IPS-NIHi7 (cell line): ENCODE measurements at regions not wholly inside any gene's neighbourhood (a gene's known extent, or its start where the extent isn't known, plus 50 kb on each side); places are given as distances from the start of the nearest gene placed in this dataset.
"Not testable (repeated sequence)": the region's sequence is repeated elsewhere in the genome, so short reads cannot be mapped to it uniquely, and the experiment has no call there.

Experiments
- DNase-seq: peaks from one replicate; pipeline ENCODE4 v3.0.0; 2012; ENCODE audit warnings: mixed read lengths; ENCODE audit errors: extremely low spot score

DNA sequence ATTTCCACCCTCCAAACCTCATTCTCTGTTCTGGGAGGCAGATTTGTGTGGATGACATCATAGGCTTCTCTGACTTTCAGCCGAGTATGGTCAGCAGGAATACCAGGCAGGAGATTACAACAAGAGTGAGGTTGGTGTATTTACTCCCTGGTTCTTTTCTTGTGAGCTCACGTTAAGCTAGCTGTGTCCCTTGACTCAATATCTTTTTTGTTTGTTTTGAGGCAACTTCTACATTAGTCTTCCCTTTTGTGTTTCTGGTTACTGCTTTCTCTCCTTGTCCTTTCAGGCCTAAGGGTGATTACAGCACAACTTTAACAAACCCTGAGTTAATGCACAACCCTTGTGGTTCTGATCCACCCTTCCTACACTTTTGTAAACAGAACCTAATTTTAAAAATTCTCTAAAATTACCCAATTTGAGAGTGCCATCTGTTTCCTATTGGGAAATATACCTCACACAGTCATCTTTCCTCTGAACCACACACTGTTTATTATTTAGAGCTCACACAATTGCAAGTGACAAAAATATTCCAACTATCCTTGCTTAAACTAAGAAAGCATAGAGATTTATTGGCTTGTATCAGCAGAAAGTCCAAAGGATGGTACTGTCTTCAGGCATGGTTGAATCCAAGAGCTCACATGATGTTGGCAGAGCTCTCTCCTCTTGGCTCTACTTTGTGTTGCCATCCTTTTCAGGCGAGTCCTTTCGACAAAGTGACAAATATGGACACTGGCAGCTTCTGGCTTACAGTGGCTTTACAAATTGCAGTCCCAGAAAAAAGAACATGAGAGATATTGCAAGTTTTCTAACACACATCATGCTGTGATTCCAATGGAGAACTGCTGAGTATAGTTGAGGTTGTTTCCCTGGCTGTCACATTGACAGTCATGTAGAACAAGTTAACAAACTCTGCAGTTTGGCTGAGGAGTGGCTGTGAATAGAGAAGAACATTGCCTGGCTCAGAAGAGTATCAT is 150.5 kb upstream of the DDIT4L start:
- DNase-seq: no peak

DNA sequence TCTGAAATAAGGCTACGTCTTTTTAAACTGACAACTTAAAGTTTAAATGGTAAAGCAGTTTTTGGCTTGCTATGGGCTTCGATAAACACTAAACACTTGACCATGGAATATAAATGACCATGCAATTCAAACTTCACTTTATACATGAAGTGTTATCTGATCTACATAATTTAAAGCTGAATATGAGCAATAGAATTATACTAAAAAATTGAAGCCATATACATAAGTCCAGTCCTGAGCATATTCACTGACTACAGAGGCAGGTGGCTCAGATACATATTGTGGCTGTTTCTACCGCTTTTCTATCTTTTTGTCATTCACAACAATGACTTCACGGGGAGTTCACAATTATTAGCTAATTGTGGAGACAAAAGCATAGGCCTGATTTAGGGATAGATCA is 149.6 kb upstream of the DDIT4L start:
- DNase-seq: no peak

DNA sequence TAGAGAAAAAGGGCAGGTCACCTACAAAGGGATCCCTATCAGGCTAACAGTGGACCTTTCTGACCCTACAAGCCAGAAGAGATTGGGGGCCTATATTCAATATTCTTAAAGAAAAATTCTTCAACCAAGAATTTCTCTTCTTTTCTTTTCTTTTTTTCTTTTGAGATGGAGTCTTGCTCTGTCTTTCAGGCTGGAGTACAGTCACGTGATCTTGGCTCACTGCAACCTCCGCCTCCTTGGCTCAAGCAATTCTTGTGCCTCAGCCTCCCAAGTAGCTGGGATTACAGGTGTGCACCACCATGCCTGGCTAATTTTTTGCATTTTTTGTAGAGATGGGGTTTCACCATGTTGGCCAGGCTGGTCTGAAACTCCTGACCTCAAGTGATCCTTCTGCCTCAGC is 143.2 kb upstream of the DDIT4L start:
- DNase-seq: not testable (repeated sequence)

DNA sequence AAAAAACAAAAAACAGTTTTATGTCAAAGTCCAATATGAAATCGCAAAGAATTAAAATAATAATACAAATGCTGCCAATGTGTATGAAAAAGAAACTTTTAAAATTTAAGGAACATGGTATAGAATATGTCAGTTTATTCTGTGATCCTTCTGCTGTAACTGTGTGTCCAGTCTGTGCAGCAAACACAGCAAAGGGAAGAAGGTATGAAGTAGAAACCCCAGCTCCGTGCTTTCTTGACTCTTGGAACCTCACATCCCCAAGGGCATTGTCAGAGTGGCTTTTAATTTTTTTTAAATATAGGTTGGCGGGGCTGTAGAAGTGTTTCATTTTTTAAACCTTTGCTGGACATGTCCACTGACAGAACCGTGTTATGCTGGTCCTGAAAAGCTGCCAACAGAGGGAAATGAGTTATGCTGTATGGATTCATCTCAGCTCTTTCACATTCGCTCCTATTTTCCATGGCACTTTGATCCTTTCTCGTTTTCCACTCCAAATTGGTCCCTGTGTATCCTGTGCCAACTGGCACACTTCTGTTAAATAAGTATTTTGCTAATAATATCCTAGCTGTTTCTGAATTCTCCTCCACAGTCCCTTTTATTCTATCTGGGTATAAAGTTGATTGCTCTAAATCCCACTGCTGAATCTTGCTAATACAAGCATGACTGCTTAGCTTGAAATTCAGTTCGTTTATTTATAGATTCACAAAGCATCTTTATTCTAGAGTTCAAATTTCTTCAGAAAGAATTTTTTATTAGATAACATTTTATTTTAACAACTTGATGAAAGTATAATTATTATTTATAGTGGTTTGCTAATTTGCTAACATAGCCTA is 127.0 kb upstream of the DDIT4L start:
- no peak for DNase-seq

DNA sequence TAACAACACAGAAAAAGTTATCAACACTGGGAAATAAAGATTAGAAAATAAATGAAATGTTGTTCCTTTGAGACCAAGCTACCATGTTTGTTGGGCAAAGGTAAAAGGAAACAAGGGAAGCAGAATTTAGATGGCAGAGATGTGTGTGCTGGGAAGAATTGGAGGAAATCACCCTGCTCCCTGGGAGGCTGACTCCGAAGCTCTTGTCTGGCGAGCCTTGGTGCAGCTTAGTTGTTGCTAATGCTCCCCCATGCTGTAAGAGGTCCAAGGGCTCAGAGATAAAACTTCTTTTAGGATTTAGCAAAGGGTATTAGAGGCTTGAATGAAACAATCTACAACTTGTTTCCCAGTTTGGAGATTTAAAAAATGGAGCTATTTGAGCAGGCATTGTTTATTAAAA is 123.8 kb upstream of the DDIT4L start:
- DNase-seq: peak; percentile 26

DNA sequence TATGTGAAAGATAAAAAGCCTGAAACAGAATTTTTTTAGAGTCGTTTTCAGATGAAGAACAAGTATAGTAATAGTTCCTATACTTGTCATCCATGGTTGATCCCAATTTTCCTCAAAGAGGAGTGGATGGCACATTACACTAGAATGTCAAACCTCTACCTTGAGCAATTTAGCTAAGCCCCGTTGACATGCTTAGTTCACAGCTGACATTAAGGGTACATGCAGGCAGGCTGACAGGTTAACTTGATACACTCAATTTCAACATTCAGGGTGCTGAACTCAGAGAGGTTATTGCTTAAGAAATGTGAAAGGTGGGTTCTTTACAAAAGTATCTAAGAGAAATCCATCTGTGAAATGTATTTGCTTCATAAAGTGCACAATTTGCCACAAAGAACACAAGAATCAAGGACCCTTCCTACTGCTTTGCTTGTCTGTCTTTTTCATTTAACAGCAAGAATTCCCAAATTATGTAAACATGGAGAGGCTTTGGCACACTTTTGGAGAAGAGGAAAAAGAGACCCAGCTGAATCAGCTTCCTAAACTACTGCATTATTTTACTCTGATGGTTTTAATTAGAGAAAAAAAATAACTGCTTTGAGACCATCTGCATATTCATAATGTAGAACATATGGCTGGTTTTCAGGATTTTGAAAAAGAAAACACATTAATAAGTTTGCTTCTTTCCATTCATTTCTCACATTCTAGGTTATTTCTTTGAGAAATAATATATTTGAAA is 122.5 kb upstream of the DDIT4L start:
- no peak for DNase-seq

DNA sequence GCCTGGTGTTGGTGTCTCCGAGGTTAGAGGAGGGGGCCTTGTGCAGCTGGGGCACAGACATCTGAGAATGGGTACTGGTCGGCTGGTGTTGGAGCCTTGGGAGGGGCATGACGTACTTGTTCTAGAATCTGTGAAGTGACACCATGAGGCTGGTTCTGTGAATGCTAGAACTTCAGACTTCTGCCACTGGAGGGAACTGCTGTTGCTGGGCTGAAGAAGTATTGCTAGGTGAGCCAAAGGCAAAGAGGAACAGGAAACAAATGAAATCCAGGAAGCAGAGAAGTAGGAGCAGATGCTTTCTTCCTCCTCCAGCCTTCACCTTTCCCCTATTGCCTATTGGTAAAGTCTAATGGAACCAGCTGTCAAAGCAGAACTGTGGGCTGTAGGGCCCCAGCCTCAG is 120.9 kb upstream of the DDIT4L start:
- peak; percentile 36 for DNase-seq

DNA sequence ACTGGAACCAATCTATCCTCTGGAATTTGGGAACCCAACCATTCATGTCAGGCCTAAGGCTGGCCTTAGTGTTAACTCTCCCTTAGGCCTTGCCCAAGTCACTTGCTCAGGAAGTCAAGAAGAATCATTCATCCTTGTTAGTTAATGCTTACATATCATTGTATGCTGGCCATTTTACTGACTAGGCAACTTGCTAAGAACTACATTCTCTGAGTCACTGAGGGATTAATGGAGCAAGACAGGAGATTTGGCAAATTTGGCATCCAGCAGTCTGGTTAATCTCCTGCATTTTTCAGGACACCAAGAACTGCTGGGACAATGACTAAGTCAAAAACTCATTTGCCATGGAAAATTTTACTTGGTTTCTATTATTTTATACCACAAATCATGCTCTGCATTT is 115.8 kb upstream of the DDIT4L start:
- DNase-seq: no peak

DNA sequence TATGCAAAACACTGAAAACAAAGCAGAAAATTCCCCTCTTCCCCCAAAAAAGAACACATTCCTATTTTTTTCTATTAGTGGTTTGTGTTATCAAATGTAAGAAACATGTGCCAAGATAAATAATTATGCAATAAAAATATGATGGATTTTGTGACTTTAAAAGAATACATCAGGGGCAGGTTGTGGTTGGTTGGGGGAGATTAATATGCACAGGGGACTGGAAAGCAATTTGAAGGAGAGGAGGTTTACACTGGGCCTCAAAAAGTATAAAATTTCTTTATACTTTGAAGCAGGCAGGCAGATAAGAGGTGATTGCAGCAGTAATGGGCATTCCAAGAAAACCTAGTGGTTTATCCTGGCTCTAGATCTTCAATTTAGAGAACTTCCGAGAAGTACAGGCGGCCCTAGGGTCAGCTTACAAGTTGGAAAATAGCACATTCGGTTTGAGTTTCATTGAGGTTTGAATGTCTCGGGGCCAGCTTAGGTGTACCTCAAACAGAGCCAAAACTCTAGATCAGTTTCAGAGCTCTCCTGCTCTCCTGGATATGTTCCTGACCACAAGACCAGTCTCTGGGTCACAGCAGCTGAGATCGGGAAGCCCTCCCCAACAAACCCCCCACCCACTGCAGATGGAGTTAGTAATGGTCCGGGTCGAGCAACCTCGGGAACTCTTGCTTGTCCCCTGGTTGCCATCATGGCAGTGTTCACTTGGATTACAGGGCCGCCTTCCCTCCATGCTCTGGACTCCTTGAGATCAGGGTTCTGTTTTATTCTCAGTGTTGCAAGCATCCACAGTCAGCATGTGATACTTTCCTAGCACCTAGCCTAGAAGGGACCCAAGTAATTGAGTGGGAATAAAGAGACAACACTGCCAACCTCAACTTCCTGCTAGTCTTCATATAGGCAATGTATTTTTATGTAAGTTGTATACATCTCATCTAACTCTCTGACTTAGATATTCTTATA is 112.1 kb upstream of the DDIT4L start:
- DNase-seq: no peak

DNA sequence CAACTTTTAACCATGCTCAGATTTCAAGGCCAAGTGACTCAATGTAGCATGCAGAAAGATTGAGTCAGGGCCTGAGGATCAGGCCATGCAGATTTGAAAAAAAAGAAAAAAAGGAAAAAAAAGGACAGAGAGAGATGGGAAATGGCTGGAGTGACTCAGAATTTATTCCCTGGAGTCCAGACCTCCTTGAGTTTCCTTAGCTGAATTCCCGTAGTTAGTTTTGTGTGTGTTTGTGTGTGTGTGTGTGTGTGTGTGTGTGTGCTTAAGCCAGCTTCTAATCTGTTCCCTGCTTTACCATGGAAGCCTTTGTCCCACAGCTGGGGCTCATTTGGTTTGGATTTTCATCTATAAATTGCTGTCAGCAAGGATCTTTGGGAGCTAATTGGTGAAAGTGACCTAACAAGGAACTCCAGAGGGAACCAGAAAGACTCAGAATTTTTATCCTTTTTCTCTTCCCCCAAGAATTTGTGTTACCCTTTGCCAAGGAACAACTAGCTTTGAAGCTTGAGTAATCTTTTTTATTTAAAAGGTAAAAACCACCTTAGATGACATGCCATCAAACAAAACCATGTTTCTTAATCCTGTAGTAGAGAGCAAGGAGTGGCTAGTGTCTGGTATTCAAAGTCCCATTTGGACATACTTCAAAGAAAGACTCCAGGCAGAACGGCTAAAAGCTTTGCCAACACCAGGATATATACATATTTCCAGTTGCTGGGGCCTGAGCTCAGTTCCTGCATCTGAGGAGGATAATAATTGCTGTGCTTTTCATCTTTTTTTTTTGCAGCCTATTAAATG is 109.0 kb upstream of the DDIT4L start:
- DNase-seq: no peak

DNA sequence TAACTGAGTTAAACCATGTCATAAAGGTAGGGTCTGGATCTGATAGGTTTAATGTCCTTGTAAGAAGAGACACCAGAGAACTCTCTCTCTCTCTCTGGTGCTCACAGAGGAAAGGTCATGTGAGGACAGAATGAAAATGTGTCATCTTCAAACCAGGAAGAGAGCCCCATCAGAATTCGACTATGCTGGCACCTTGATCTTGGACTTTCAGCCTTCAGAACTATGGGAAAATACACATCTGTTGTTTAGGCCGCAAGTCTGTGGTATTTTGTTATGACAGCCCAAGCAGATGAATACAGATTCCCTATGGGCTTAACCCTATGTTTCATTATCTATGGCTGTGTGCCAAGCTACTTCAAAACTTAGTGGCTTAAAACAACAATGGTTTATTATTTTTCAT is 105.5 kb upstream of the DDIT4L start:
- DNase-seq: no peak

DNA sequence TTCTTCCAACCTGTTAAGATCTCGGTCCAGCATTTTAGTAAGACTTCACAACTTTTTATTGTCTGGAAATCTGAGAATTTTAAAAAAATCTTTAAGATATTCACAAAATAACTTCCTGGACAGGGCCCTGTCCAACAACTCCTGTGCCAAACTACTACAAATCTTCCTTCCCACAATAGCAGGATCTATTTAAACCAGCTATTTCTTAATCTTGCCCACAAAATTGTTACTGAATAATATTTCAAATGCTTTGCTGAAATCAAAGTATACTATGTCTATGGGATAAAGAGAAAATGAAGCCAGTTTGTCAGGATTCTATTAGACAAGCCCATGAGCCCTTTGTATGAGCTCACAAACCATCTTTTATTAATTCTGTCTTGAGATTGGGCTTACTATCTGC is 104.1 kb upstream of the DDIT4L start:
- DNase-seq: no peak

DNA sequence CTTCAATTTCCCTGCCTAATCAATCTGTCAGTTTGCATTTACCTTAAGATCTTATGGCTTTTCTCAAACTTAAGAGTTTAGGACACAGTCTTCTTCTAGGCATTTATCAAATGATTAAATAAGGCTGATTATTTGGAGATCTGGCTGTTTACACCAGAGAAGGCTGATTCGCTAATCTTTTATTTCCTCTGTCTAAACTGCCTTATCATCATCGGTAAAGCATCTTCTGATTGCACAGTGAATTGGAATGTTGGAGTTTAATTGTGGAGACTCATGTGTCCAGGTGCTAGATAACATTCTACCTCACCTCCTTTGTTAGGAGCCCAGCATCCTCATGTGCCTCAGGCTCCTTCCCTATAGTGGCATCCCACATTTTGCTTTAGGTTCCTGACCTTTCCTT is 100.3 kb upstream of the DDIT4L start:
- DNase-seq: no peak

DNA sequence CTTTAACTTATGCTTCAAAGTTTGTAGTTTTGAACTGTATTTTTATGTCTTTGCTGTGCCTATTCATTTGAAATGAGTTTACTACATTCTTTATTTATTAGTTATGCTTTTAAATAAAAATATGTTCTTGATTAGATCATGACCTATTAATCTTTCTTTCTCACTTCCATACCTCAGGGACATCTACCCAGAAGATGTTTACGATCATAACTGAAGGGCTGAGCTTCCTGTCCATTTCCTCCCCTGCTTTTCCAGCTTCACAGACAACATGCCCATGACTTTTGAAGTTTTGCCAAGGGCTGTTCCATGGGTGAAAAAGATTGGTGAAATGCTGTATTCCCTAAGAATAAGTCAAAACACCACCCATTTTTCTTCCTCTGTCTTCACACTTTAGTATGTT is 99.7 kb upstream of the DDIT4L start:
- DNase-seq: no peak

DNA sequence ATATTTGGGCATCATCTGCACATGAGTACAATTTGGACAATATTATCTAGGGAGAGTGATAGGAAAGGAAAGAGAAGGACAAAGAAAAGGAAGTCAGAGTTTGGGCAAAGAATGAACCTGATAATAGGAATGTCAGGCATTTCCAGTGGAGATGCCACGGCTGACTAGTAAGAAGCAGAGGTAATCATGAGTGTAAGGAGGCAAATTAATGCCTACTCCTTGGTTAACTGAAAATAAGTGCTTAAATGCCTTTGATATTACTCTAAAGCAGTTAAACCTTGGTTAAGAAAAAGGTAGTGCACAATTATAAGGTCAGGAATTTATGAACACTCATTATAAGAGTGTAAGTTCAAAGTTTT is 99.2 kb upstream of the DDIT4L start:
- no peak for DNase-seq

DNA sequence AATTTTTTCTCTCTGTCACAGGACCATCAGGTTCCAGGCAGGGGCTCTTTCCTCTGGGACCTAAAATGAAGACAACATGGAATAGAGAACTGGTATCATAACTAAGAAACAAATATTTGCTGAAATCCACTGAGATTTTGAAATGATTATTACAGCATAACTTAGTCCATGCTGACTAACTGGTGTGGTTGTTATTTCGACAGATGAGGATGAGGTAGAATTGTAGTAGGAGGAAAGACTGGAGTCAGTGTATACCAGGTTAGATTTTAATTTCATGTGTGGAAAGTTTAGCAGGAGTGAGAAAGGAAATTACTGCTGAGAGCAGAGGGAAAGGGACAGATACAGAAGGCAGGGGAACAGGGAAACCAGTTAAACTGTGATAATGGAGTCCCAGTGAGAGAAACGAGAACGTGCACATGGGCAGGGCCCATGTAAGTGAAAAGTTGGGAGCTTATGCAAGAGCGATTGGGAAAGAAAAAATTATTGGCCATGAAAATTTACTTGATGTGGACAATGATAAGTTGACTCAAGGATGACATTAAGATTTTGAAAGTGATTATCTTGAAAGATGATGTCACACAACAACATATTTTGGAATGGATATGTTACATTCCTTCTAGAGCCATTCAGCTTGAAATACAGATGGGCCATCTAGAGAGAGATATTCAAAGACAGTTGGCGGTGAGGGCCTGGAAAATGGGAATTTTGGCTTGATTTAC is 98.7 kb upstream of the DDIT4L start:
- DNase-seq: no peak

DNA sequence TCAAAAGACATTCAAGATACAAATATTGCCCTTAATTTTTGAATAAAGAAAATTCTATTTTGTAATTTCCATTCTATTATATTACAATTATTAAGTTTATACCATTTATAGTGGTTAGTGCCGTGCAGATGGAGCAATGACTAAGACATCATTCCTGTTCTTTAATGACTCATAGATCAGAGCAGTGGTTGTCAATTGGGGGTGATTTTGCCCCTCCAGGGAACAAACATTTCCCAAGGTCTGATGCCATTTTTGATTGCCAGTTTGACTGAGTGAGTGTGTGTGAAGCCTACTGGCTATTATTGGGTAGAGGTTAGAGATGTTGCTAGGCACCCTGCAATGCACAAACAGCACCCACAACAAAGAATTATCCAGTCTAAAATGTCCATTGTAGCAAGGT is 97.9 kb upstream of the DDIT4L start:
- no peak for DNase-seq

DNA sequence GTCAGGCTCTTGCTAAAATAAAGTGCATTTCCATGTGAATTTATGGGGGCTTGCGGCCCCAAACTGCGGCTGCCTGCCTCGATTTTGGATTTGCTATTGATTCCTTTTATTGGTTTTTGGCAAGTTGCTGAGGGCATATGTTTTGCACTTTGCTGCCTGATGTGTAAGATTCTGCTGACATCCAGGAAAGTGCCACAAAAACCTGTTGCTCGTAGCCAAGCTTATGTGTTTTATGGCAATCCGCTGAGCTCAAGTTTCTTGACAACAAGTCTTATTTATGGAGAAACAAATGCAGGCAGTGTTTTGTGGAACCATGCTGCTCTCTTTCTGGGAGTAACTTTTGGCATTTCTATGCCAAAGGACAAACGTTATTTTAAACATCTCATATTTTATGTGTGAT is 97.3 kb upstream of the DDIT4L start:
- DNase-seq: no peak

DNA sequence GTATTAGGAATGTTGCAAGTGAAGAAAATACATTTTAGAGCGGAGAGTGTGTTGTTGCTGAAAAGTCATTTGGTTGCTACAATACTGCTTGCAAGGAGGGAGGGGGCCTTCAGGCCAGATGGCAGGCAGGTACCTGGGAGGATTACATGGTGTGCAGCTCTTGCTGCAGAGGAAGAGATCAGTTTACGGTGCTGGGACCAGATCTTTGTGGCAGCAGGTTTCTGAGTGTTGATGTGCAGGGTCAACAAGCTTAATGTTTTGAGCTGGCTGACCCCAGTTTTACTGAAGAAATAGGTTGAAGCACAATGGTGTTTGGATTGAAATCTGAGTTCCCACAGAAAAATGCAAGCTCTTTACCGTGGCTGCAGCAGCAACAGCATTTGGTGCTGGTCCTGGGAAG is 96.4 kb upstream of the DDIT4L start:
- DNase-seq: peak; percentile 27

DNA sequence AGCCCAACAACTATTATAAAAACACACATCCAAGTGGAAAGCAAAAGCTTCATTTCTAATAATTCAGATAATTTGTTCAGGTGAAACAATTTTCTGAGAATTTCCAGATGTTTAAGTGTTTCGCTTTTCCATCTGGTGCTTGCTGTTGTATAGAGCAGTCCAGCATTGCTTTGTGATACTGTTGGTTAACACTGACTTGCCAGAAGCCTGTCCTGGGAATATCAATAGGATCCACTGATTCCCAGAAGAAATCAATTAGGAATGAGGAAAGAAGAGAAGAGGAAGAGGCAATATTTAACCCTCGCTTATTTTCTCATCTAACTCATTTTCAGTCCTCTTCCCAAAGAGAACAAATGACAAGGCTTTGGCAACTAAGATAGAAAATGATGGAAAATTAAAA is 94.9 kb upstream of the DDIT4L start:
- DNase-seq: no peak
